GM12865 (cell line): ENCODE measurements at regions not wholly inside any gene's neighbourhood (a gene's known extent, or its start where the extent isn't known, plus 50 kb on each side); places are given as distances from the start of the nearest gene placed in this dataset.
"Not testable (repeated sequence)": the region's sequence is repeated elsewhere in the genome, so short reads cannot be mapped to it uniquely, and the experiment has no call there.

Experiments used
- DNase-seq: peaks from one replicate; pipeline ENCODE4 v3.0.0; 2010; ENCODE audit warnings: low read depth
- H3K4me3 ChIP-seq: 2 replicates; pipeline ENCODE4 v1.5.1; 2011; ENCODE audit warnings: mild to moderate bottlenecking, low read depth, low read length, control low read depth
- CTCF ChIP-seq: IDR thresholded peaks from 2 replicates; pipeline ENCODE4 v1.5.1; 2011; ENCODE audit warnings: low read length, control low read depth, low read depth, inconsistent platforms; ENCODE audit not compliant: insufficient read depth; ENCODE audit errors: missing control alignments

GRCh38 chr4:128424527-128425497 is 137.2 kb upstream of the PGRMC2 start:
- H3K4me3 ChIP-seq = no peak overlapping the region
- TF ChIP-seq CTCF = no peak
- DNase-seq = no peak

- H3K4me3 ChIP-seq, DNase-seq: not testable (repeated sequence)
Observed at GRCh38 chr4:128422296-128422695, 134.7 kb upstream of the PGRMC2 start.

- DNase-seq = no peak
- TF ChIP-seq CTCF = no peak
- no peak overlapping the region for H3K4me3 ChIP-seq
Observed at GRCh38 chr4:128416921-128417320, 129.3 kb upstream of the PGRMC2 start.

GRCh38 chr4:128410037-128410436 is 122.4 kb upstream of the PGRMC2 start:
- no peak for TF ChIP-seq CTCF
- no peak overlapping the region for H3K4me3 ChIP-seq
- DNase-seq = no peak

- no peak overlapping the region for H3K4me3 ChIP-seq
- TF ChIP-seq CTCF = no peak
- DNase-seq = no peak
Observed at GRCh38 chr4:128403586-128403985, 116.0 kb upstream of the PGRMC2 start.

- no peak for DNase-seq
- H3K4me3 ChIP-seq = no peak overlapping the region
- no peak for TF ChIP-seq CTCF
Observed at GRCh38 chr4:128394778-128395177, 107.2 kb upstream of the PGRMC2 start.

- H3K4me3 ChIP-seq = no peak overlapping the region
- DNase-seq = peak; percentile 5
- no peak for TF ChIP-seq CTCF
Observed at GRCh38 chr4:128393101-128393704, 105.6 kb upstream of the PGRMC2 start.
